ENCODE measurements at regions not wholly inside any gene's neighbourhood (a gene's known extent, or its start where the extent isn't known, plus 50 kb on each side); places are given as distances from the start of the nearest gene placed in this dataset.

DNA sequence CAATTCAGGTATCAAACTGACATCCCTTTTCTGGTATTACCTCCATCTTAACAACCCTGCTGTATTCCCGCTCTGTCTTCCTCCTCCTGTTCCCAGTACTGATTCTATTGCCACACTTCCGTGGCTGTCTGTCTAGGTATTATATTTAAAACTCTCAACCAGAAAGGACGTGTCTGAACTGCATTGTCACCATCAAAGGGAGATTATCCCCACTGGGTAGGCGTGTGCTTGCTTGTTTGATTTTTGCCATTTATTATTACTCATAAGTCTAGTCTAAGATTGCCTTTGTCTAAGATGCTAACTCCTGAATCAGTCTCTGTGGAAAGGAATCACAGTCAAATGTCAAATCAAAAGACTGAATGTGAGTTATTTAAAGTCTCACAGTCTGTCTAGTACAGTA lies 650.1 kb downstream of the KCNT2 start:
- no peaks in the 10 kb centered on the region for H3K27me3 ChIP-seq (ENCODE audit: control insufficient read depth, insufficient read depth, low read length)
- H3K4me1 ChIP-seq (ENCODE audit: control insufficient read depth, insufficient read depth, low read length): no peaks in the 10 kb centered on the region
- no peaks in the 10 kb centered on the region for H3K9me3 ChIP-seq (replicated peaks; ENCODE audit: low read length)
- H3K4me2 ChIP-seq (ENCODE audit: low read length): no peak overlapping the region
- no peak overlapping the region for H3K4me3 ChIP-seq (ENCODE audit: low read length)
- no peak overlapping the region for H3K9ac ChIP-seq (ENCODE audit: low read depth, low read length)
- no peaks in the 10 kb centered on the region for H3K36me3 ChIP-seq (ENCODE audit: insufficient read depth, low read length)

GRCh38 chr1:195956845-195957244 lies 651.4 kb downstream of the KCNT2 start:
- no peaks in the 10 kb centered on the region for H3K36me3 ChIP-seq (ENCODE audit: insufficient read depth, low read length)
- no peaks in the 10 kb centered on the region for H3K27me3 ChIP-seq (ENCODE audit: control insufficient read depth, insufficient read depth, low read length)
- no peak overlapping the region for H3K4me3 ChIP-seq (ENCODE audit: low read length)
- H3K9ac ChIP-seq (ENCODE audit: low read depth, low read length): no peak overlapping the region
- H3K4me1 ChIP-seq (ENCODE audit: control insufficient read depth, insufficient read depth, low read length): no peaks in the 10 kb centered on the region
- H3K4me2 ChIP-seq (ENCODE audit: low read length): no peak overlapping the region
- H3K9me3 ChIP-seq (replicated peaks; ENCODE audit: low read length): no peaks in the 10 kb centered on the region

- no peak overlapping the region for H3K4me3 ChIP-seq (ENCODE audit: low read length)
- no peak overlapping the region for H3K4me2 ChIP-seq (ENCODE audit: low read length)
- no peaks in the 10 kb centered on the region for H3K36me3 ChIP-seq (ENCODE audit: insufficient read depth, low read length)
- no peaks in the 10 kb centered on the region for H3K27me3 ChIP-seq (ENCODE audit: control insufficient read depth, insufficient read depth, low read length)
- no peaks in the 10 kb centered on the region for H3K9me3 ChIP-seq (replicated peaks; ENCODE audit: low read length)
- H3K4me1 ChIP-seq (ENCODE audit: control insufficient read depth, insufficient read depth, low read length): no peaks in the 10 kb centered on the region
- no peak overlapping the region for H3K9ac ChIP-seq (ENCODE audit: low read depth, low read length)
These were observed 653.4 kb downstream of the KCNT2 start for GRCh38 chr1:195954848-195955247.

DNA sequence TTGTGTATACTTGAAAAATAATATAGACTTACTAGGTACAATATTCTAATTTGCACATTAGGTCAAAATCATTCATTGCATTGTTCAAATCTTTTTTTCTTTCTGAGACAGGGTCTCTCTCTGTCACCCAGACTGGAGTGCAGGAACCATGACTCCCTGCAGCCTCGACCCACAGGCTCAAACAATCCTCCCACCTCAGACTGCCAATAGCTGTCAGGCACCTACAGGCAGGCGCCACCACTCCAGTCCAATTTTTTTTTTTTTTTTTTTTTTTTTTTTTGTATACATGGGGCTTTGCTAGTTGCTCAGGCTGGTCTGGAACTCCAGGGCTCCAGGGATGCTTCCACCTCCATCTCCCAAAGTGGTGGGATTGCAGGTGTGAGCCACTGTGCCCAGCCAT lies 656.9 kb downstream of the KCNT2 start:
- no peak overlapping the region for H3K4me2 ChIP-seq (ENCODE audit: low read length)
- H3K36me3 ChIP-seq (ENCODE audit: insufficient read depth, low read length): no peaks in the 10 kb centered on the region
- no peak overlapping the region for H3K4me3 ChIP-seq (ENCODE audit: low read length)
- no peaks in the 10 kb centered on the region for H3K27me3 ChIP-seq (ENCODE audit: control insufficient read depth, insufficient read depth, low read length)
- H3K9me3 ChIP-seq (replicated peaks; ENCODE audit: low read length): no peaks in the 10 kb centered on the region
- H3K4me1 ChIP-seq (ENCODE audit: control insufficient read depth, insufficient read depth, low read length): no peaks in the 10 kb centered on the region
- no peak overlapping the region for H3K9ac ChIP-seq (ENCODE audit: low read depth, low read length)

- no peaks in the 10 kb centered on the region for H3K9me3 ChIP-seq (replicated peaks; ENCODE audit: low read length)
- no peak overlapping the region for H3K4me2 ChIP-seq (ENCODE audit: low read length)
- H3K9ac ChIP-seq (ENCODE audit: low read depth, low read length): no peak overlapping the region
- H3K36me3 ChIP-seq (ENCODE audit: insufficient read depth, low read length): no peaks in the 10 kb centered on the region
- no peak overlapping the region for H3K4me3 ChIP-seq (ENCODE audit: low read length)
- no peaks in the 10 kb centered on the region for H3K4me1 ChIP-seq (ENCODE audit: control insufficient read depth, insufficient read depth, low read length)
- H3K27me3 ChIP-seq (ENCODE audit: control insufficient read depth, insufficient read depth, low read length): no peaks in the 10 kb centered on the region
These were observed 659.9 kb downstream of the KCNT2 start for GRCh38 chr1:195948123-195948895.

- Histone ChIP-seq H3K36me3 (ENCODE audit: insufficient read depth, low read length) (no peaks in the 10 kb centered on the region), H3K4me3 (ENCODE audit: low read length) (no peak overlapping the region), H3K4me2 (ENCODE audit: low read length) (no peak overlapping the region), H3K9ac (ENCODE audit: low read depth, low read length) (no peak overlapping the region), H3K9me3 (replicated peaks; ENCODE audit: low read length) (no peaks in the 10 kb centered on the region), H3K4me1 (ENCODE audit: control insufficient read depth, insufficient read depth, low read length) (no peaks in the 10 kb centered on the region), H3K27me3 (ENCODE audit: control insufficient read depth, insufficient read depth, low read length) (no peaks in the 10 kb centered on the region)
These were observed 661.7 kb downstream of the KCNT2 start for GRCh38 chr1:195946500-195946899.

DNA sequence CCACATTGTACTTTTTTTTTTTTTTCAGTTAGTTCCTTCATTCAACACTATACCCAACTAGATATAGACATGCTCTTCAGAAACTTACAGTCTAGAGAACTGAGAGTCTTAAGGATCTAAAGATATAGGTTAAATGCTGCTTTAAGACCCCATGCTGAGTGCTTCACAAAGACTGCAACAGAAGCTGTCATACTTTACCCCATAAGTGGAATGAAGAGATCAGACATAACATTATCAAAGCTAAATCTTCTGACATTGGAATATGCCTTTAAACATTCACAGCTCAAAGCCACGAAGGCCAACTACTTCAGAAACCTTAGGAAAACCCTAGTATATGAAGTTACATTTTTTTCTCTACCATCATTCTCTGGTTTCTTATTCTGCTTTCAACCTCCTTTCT lies 666.4 kb downstream of the KCNT2 start:
- Histone ChIP-seq H3K4me1 (ENCODE audit: control insufficient read depth, insufficient read depth, low read length) (no peaks in the 10 kb centered on the region), H3K4me2 (ENCODE audit: low read length) (no peak overlapping the region), H3K9me3 (replicated peaks; ENCODE audit: low read length) (no peaks in the 10 kb centered on the region), H3K4me3 (ENCODE audit: low read length) (no peak overlapping the region), H3K36me3 (ENCODE audit: insufficient read depth, low read length) (no peaks in the 10 kb centered on the region), H3K9ac (ENCODE audit: low read depth, low read length) (no peak overlapping the region), H3K27me3 (ENCODE audit: control insufficient read depth, insufficient read depth, low read length) (no peaks in the 10 kb centered on the region)

DNA sequence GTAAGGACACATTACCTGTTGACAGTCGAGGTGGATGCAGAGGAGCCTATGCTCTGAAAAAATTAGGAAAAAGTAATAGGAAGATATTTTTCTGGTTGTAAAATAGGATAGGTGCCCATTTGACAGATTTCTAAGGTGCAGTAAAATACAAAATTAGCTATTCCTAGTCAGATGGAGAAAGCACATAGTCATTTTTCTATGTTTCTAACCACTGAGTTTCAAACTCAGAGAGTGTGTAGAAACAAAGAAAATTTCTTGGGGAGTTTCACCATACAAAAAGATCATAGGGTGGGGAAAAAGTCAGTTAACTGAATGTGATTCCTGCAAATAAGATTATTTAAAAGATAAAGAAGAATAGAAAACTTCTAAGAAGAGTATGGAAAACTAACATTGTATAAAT lies 666.9 kb downstream of the KCNT2 start:
- no peaks in the 10 kb centered on the region for H3K27me3 ChIP-seq (ENCODE audit: control insufficient read depth, insufficient read depth, low read length)
- no peak overlapping the region for H3K4me2 ChIP-seq (ENCODE audit: low read length)
- no peaks in the 10 kb centered on the region for H3K4me1 ChIP-seq (ENCODE audit: control insufficient read depth, insufficient read depth, low read length)
- no peak overlapping the region for H3K9ac ChIP-seq (ENCODE audit: low read depth, low read length)
- no peak overlapping the region for H3K4me3 ChIP-seq (ENCODE audit: low read length)
- no peaks in the 10 kb centered on the region for H3K9me3 ChIP-seq (replicated peaks; ENCODE audit: low read length)
- H3K36me3 ChIP-seq (ENCODE audit: insufficient read depth, low read length): no peaks in the 10 kb centered on the region

- Histone ChIP-seq H3K27me3 (ENCODE audit: control insufficient read depth, insufficient read depth, low read length) (no peaks in the 10 kb centered on the region), H3K9me3 (replicated peaks; ENCODE audit: low read length) (no peaks in the 10 kb centered on the region), H3K4me3 (ENCODE audit: low read length) (no peak overlapping the region), H3K4me2 (ENCODE audit: low read length) (no peak overlapping the region), H3K4me1 (ENCODE audit: control insufficient read depth, insufficient read depth, low read length) (no peaks in the 10 kb centered on the region), H3K36me3 (ENCODE audit: insufficient read depth, low read length) (no peaks in the 10 kb centered on the region), H3K9ac (ENCODE audit: low read depth, low read length) (no peak overlapping the region)
These were observed 668.4 kb downstream of the KCNT2 start for GRCh38 chr1:195939844-195940243.

DNA sequence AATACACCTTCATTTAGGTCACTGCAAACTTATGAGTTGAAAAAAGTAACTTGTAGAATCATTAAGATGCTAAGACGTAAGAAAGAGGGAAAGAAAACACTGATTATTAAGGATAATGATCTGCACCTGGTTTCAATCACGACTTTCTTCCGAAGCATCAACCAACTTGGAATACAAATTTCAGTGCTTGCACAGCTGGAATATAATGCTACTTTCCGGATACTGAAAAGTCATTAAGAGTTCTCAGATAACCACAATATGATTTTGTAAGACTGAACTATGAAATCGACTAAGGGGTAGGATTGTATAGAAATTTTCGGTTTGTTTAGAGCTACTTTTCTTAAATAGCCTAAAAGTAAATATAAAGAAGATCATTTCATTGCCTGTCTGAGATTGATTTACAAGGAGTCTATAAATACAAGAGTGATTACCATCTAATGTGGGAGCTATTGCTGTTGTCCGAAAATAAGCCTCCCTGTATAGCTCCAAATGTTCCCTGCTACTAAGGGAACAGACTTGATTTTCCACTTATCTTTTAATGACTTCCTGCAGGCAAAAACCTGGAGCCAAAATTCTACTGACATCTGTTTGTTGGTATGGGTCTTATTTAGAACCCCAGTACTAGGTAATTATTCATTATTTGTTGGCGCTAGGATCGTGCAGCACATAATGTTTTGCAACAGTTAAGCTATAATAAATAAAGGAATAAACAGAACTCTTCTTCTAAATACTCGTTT lies 673.3 kb downstream of the KCNT2 start:
- Histone ChIP-seq H3K4me2 (ENCODE audit: low read length) (no peak overlapping the region), H3K27me3 (ENCODE audit: control insufficient read depth, insufficient read depth, low read length) (no peaks in the 10 kb centered on the region), H3K36me3 (ENCODE audit: insufficient read depth, low read length) (no peaks in the 10 kb centered on the region), H3K9ac (ENCODE audit: low read depth, low read length) (no peak overlapping the region), H3K9me3 (replicated peaks; ENCODE audit: low read length) (no peaks in the 10 kb centered on the region), H3K4me1 (ENCODE audit: control insufficient read depth, insufficient read depth, low read length) (no peaks in the 10 kb centered on the region), H3K4me3 (ENCODE audit: low read length) (no peak overlapping the region)

DNA sequence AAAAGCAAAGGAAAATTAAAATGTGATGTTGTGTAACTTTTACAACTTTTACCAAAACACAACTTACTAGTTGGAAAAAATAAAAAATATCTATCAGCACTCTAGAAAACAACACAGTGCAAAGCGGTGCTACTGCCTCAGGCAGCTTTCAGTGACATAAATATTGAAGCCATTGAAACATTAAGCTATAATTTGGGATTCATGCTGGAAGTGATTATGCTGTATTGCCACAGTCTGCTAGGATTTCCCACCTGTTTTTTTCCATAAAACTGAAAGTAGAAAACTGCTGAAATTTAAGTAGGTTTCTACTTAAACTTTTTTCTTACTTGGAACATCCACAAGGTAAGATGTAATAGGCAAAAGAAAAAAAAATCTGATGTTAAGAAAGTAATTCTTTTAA lies 674.4 kb downstream of the KCNT2 start:
- H3K4me3 ChIP-seq (ENCODE audit: low read length): no peak overlapping the region
- no peak overlapping the region for H3K9ac ChIP-seq (ENCODE audit: low read depth, low read length)
- H3K27me3 ChIP-seq (ENCODE audit: control insufficient read depth, insufficient read depth, low read length): no peaks in the 10 kb centered on the region

DNA sequence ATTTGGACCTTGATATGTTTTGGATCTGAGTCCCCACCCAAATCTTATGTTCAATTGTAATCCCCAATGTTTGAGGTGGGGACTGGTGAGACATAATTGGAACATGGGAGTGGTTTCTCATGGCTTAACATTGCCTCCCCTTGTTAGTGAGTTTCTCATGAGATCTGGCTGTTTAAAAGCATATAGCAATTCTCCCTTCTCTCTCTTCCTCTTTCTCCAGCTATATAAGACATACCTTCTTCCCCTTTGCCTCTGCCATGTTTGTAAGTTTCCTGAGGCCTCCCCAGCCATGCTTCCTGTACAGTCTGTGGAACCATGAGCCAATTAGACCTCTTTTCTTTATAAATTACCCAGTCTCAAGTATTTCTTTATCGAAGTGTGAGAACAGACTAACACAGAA lies 692.4 kb downstream of the KCNT2 start:
- Histone ChIP-seq H3K4me1 (ENCODE audit: control insufficient read depth, insufficient read depth, low read length) (no peaks in the 10 kb centered on the region), H3K9me3 (replicated peaks; ENCODE audit: low read length) (no peaks in the 10 kb centered on the region), H3K9ac (ENCODE audit: low read depth, low read length) (no peak overlapping the region), H3K4me2 (ENCODE audit: low read length) (no peak overlapping the region), H3K4me3 (ENCODE audit: low read length) (no peak overlapping the region), H3K36me3 (ENCODE audit: insufficient read depth, low read length) (no peaks in the 10 kb centered on the region), H3K27me3 (ENCODE audit: control insufficient read depth, insufficient read depth, low read length) (no peaks in the 10 kb centered on the region)

More for the DNA sequence above, 674.4 kb downstream of the KCNT2 start:
- H3K4me2 ChIP-seq (ENCODE audit: low read length): no peak overlapping the region
- no peaks in the 10 kb centered on the region for H3K9me3 ChIP-seq (replicated peaks; ENCODE audit: low read length)
- no peaks in the 10 kb centered on the region for H3K36me3 ChIP-seq (ENCODE audit: insufficient read depth, low read length)
- no peaks in the 10 kb centered on the region for H3K4me1 ChIP-seq (ENCODE audit: control insufficient read depth, insufficient read depth, low read length)

All from skeletal muscle satellite cell (primary cell).